IPS-18a (cell line): ENCODE measurements at regions not wholly inside any gene's neighbourhood (a gene's known extent, or its start where the extent isn't known, plus 50 kb on each side); places are given as distances from the start of the nearest gene placed in this dataset.

Source experiments
- H3K27ac ChIP-seq: one replicate; pipeline ENCODE4 v1.5.1; 2013; ENCODE audit warnings: low read length
- H3K27me3 ChIP-seq: one replicate; pipeline ENCODE4 v1.6.1; 2013; ENCODE audit warnings: mild to moderate bottlenecking, low read length; ENCODE audit not compliant: control insufficient read depth, insufficient read depth
- H3K36me3 ChIP-seq: one replicate; pipeline ENCODE4 v1.6.1; 2013; ENCODE audit warnings: low read depth, low read length; ENCODE audit not compliant: control insufficient read depth
- H3K4me1 ChIP-seq: one replicate; pipeline ENCODE4 v1.6.1; 2013; ENCODE audit warnings: low read depth, low read length; ENCODE audit not compliant: control insufficient read depth
- H3K4me3 ChIP-seq: one replicate; pipeline ENCODE4 v1.5.1; 2013; ENCODE audit warnings: low read length
- H3K9ac ChIP-seq: one replicate; pipeline ENCODE4 v1.6.1; 2013; ENCODE audit warnings: mild to moderate bottlenecking, low read length, moderate library complexity
- H3K9me3 ChIP-seq: one replicate; pipeline ENCODE4 v1.6.1; 2013; ENCODE audit warnings: low read depth, low read length; ENCODE audit not compliant: control insufficient read depth

GRCh38 chr12:58787021-58787760 is 133.1 kb downstream of the LRIG3 start:
- Histone ChIP-seq H3K36me3 (no peaks in the 10 kb centered on the region), H3K27ac (no peak overlapping the region), H3K4me1 (no peaks in the 10 kb centered on the region), H3K9me3 (no peaks in the 10 kb centered on the region), H3K4me3 (no peak overlapping the region), H3K27me3 (no peaks in the 10 kb centered on the region), H3K9ac (no peak overlapping the region)

- Histone ChIP-seq H3K9me3 (no peaks in the 10 kb centered on the region), H3K4me3 (no peak overlapping the region), H3K27ac (no peak overlapping the region), H3K27me3 (no peaks in the 10 kb centered on the region), H3K9ac (no peak overlapping the region), H3K4me1 (no peaks in the 10 kb centered on the region), H3K36me3 (no peaks in the 10 kb centered on the region)
Observed at GRCh38 chr12:58794859-58795258, 125.4 kb downstream of the LRIG3 start.

- Histone ChIP-seq H3K9me3 (no peaks in the 10 kb centered on the region), H3K4me3 (no peak overlapping the region), H3K36me3 (no peaks in the 10 kb centered on the region), H3K27me3 (no peaks in the 10 kb centered on the region), H3K4me1 (no peaks in the 10 kb centered on the region), H3K27ac (no peak overlapping the region), H3K9ac (no peak overlapping the region)
Observed at GRCh38 chr12:58795825-58796224, 124.5 kb downstream of the LRIG3 start.

GRCh38 chr12:58801986-58802385 is 118.3 kb downstream of the LRIG3 start:
- no peak overlapping the region for H3K9ac ChIP-seq
- no peaks in the 10 kb centered on the region for H3K36me3 ChIP-seq
- H3K9me3 ChIP-seq: no peaks in the 10 kb centered on the region
- no peaks in the 10 kb centered on the region for H3K27me3 ChIP-seq
- H3K4me3 ChIP-seq: no peak overlapping the region
- no peak overlapping the region for H3K27ac ChIP-seq
- H3K4me1 ChIP-seq: no peaks in the 10 kb centered on the region

GRCh38 chr12:58803908-58804307 is 116.4 kb downstream of the LRIG3 start:
- Histone ChIP-seq H3K36me3 (no peaks in the 10 kb centered on the region), H3K4me1 (no peaks in the 10 kb centered on the region), H3K27me3 (no peaks in the 10 kb centered on the region), H3K9me3 (no peaks in the 10 kb centered on the region), H3K27ac (no peak overlapping the region), H3K9ac (no peak overlapping the region), H3K4me3 (no peak overlapping the region)

GRCh38 chr12:58804749-58805148 is 115.6 kb downstream of the LRIG3 start:
- Histone ChIP-seq H3K4me3 (no peak overlapping the region), H3K4me1 (no peaks in the 10 kb centered on the region), H3K9ac (no peak overlapping the region), H3K27me3 (no peaks in the 10 kb centered on the region), H3K27ac (no peak overlapping the region), H3K9me3 (no peaks in the 10 kb centered on the region), H3K36me3 (no peaks in the 10 kb centered on the region)

- Histone ChIP-seq H3K9ac (no peak overlapping the region), H3K9me3 (no peaks in the 10 kb centered on the region), H3K36me3 (no peaks in the 10 kb centered on the region), H3K4me1 (no peaks in the 10 kb centered on the region), H3K27me3 (no peaks in the 10 kb centered on the region), H3K27ac (no peak overlapping the region), H3K4me3 (no peak overlapping the region)
Observed at GRCh38 chr12:58809064-58809607, 111.2 kb downstream of the LRIG3 start.

- H3K36me3 ChIP-seq: no peaks in the 10 kb centered on the region
- H3K9ac ChIP-seq: no peak overlapping the region
- no peaks in the 10 kb centered on the region for H3K4me1 ChIP-seq
- H3K9me3 ChIP-seq: no peaks in the 10 kb centered on the region
- no peak overlapping the region for H3K27ac ChIP-seq
- H3K4me3 ChIP-seq: no peak overlapping the region
- H3K27me3 ChIP-seq: no peaks in the 10 kb centered on the region
Observed at GRCh38 chr12:58811346-58811745, 109.0 kb downstream of the LRIG3 start.

GRCh38 chr12:58812214-58812613 is 108.1 kb downstream of the LRIG3 start:
- no peak overlapping the region for H3K9ac ChIP-seq
- H3K36me3 ChIP-seq: no peaks in the 10 kb centered on the region
- no peak overlapping the region for H3K4me3 ChIP-seq
- no peaks in the 10 kb centered on the region for H3K27me3 ChIP-seq
- no peaks in the 10 kb centered on the region for H3K4me1 ChIP-seq
- no peaks in the 10 kb centered on the region for H3K9me3 ChIP-seq
- no peak overlapping the region for H3K27ac ChIP-seq

- Histone ChIP-seq H3K4me1 (no peaks in the 10 kb centered on the region), H3K4me3 (no peak overlapping the region), H3K27me3 (no peaks in the 10 kb centered on the region), H3K27ac (no peak overlapping the region), H3K9ac (no peak overlapping the region), H3K9me3 (no peaks in the 10 kb centered on the region), H3K36me3 (no peaks in the 10 kb centered on the region)
Observed at GRCh38 chr12:58814036-58814435, 106.3 kb downstream of the LRIG3 start.

GRCh38 chr12:58815235-58815634 is 105.1 kb downstream of the LRIG3 start:
- H3K36me3 ChIP-seq: no peaks in the 10 kb centered on the region
- H3K27me3 ChIP-seq: no peaks in the 10 kb centered on the region
- no peak overlapping the region for H3K27ac ChIP-seq
- H3K9ac ChIP-seq: no peak overlapping the region
- peaks cover 7% of the 10 kb centered on the region for H3K4me1 ChIP-seq
- no peak overlapping the region for H3K4me3 ChIP-seq
- no peaks in the 10 kb centered on the region for H3K9me3 ChIP-seq

- Histone ChIP-seq H3K27me3 (no peaks in the 10 kb centered on the region), H3K36me3 (no peaks in the 10 kb centered on the region), H3K9ac (no peak overlapping the region), H3K27ac (no peak overlapping the region), H3K9me3 (no peaks in the 10 kb centered on the region), H3K4me3 (no peak overlapping the region), H3K4me1 (peaks cover 7% of the 10 kb centered on the region)
Observed at GRCh38 chr12:58818546-58818945, 101.8 kb downstream of the LRIG3 start.
